ENCODE measurements at regions not wholly inside any gene's neighbourhood (a gene's known extent, or its start where the extent isn't known, plus 50 kb on each side); places are given as distances from the start of the nearest gene placed in this dataset.
A peak's percentile ranks its signal among the peaks of the same experiment; 100 is the strongest.
"Not testable (repeated sequence)": the region's sequence is repeated elsewhere in the genome, so short reads cannot be mapped to it uniquely, and the experiment has no call there.

DNA sequence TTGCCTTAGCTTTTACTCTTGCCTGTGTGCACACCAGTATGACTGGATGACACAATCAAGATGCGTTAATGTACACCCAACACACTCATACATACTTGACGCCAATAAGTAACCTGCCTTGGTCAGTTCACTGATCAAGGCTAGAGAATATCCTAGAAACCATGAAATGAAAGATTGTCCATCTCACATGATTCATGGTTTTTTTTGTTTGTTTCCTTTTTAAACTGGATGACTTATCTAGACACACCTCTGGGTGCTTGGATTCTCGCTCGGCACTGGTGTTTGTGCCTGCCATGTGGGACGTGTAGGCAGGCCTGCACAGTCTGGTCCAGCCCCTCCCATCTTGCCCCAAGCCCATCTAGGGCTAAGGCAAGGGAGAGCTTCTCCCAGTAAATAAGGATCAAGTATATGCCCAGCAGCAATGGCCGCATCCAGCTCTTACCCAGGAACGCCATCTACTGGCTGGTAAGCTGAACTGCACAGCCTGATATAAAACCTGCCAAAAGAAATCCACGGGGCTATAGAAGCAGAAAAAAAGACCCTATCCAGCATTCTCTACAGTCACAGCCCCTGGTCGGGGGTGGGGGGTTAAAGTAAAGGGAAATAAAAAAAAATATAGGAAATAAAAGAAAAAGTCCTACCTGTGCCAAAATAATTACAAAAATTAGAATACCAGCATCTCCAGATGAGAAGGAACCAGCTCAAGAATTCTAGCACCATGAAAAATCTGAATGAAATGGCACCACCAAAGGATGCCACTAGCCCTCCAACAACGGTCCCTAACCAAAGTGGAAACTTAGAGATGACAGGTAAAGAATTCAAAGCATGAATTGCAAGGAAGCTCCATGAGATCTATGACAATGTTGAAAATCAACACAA, 73.3 kb downstream of the OTOR start:
- H3K9ac ChIP-seq (ENCODE audit: low read depth, low read length) = no peak overlapping the region
- H3K4me2 ChIP-seq (ENCODE audit: insufficient read depth, low read length) = no peak overlapping the region
- DNase-seq (peak; percentile 40), ATAC-seq (ENCODE audit: insufficient read depth, low read depth) (peak; percentile 72)
- no peak overlapping the region for H2AFZ ChIP-seq (ENCODE audit: low read depth, low read length)
- no peaks in the 10 kb centered on the region for H3K27me3 ChIP-seq (ENCODE audit: insufficient read depth, low read length, poor library complexity)
- H3K4me3 ChIP-seq (ENCODE audit: low read depth in 1 of 2, low read length in 2 of 2) = no peak overlapping the region
- TF ChIP-seq EZH2 (IDR thresholded peaks at IDR 0.05; ENCODE audit: borderline replicate concordance, low read depth, low read length, severe bottlenecking) = no peak
- TF ChIP-seq, protein P1, sequence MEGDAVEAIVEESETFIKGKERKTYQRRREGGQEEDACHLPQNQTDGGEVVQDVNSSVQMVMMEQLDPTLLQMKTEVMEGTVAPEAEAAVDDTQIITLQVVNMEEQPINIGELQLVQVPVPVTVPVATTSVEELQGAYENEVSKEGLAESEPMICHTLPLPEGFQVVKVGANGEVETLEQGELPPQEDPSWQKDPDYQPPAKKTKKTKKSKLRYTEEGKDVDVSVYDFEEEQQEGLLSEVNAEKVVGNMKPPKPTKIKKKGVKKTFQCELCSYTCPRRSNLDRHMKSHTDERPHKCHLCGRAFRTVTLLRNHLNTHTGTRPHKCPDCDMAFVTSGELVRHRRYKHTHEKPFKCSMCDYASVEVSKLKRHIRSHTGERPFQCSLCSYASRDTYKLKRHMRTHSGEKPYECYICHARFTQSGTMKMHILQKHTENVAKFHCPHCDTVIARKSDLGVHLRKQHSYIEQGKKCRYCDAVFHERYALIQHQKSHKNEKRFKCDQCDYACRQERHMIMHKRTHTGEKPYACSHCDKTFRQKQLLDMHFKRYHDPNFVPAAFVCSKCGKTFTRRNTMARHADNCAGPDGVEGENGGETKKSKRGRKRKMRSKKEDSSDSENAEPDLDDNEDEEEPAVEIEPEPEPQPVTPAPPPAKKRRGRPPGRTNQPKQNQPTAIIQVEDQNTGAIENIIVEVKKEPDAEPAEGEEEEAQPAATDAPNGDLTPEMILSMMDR (IDR thresholded peaks at IDR 0.05; ENCODE audit: borderline replicate concordance, extremely low read depth, low read length, poor library complexity, severe bottlenecking) = peak; percentile 97
- H3K4me1 ChIP-seq (ENCODE audit: insufficient read depth, low read length) = no peaks in the 10 kb centered on the region
- H3K36me3 ChIP-seq (ENCODE audit: insufficient read depth, low read length) = no peaks in the 10 kb centered on the region
- no peaks in the 10 kb centered on the region; the same call in 1 of the 2 replicates for H4K20me1 ChIP-seq (ENCODE audit: insufficient read depth, low read length)
- H3K27ac ChIP-seq (ENCODE audit: low read length) = no peak overlapping the region
- peaks cover 3% of the 10 kb centered on the region for H3K9me3 ChIP-seq (ENCODE audit: insufficient read depth, low read length, severe bottlenecking)
- no peaks in the 10 kb centered on the region for H3K79me2 ChIP-seq (ENCODE audit: insufficient read depth, low read length)

DNA sequence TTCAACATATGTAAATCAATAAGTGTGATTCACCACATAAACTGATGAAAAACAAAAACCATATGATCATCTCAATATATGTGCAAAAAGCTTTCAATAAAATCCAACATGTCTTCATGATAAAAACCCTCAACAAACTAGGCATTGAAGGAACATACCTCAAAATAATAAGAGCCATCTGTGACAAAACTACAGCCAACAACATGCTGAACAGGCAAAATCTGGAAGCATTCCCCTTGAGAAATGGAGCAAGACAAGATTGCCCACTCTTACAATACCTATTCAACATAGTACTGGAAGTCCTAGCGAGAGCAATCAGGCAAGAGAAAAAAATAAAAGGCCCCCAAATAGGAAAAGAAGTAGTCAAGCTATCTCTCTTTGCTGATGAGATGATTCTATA, 76.5 kb downstream of the OTOR start:
- Histone ChIP-seq H3K27ac (ENCODE audit: low read length) (no peak overlapping the region), H3K9ac (ENCODE audit: low read depth, low read length) (no peak overlapping the region), H3K4me2 (ENCODE audit: insufficient read depth, low read length) (no peak overlapping the region), H3K36me3 (ENCODE audit: insufficient read depth, low read length) (no peaks in the 10 kb centered on the region), H3K27me3 (ENCODE audit: insufficient read depth, low read length, poor library complexity) (no peaks in the 10 kb centered on the region), H3K4me3 (ENCODE audit: low read depth in 1 of 2, low read length in 2 of 2) (no peak overlapping the region), H3K9me3 (ENCODE audit: insufficient read depth, low read length, severe bottlenecking) (peaks cover 3% of the 10 kb centered on the region), H2AFZ (ENCODE audit: low read depth, low read length) (no peak overlapping the region), H3K79me2 (ENCODE audit: insufficient read depth, low read length) (no peaks in the 10 kb centered on the region), H4K20me1 (ENCODE audit: insufficient read depth, low read length) (no peaks in the 10 kb centered on the region; the same call in 1 of the 2 replicates), H3K4me1 (ENCODE audit: insufficient read depth, low read length) (no peaks in the 10 kb centered on the region)
- TF ChIP-seq, protein P1 (IDR thresholded peaks at IDR 0.05; ENCODE audit: borderline replicate concordance, extremely low read depth, low read length, poor library complexity, severe bottlenecking) = no peak
- TF ChIP-seq EZH2 (IDR thresholded peaks at IDR 0.05; ENCODE audit: borderline replicate concordance, low read depth, low read length, severe bottlenecking) = no peak
- DNase-seq = no peak
- ATAC-seq (ENCODE audit: insufficient read depth, low read depth) = no peak

- Histone ChIP-seq H3K79me2 (ENCODE audit: insufficient read depth, low read length) (no peaks in the 10 kb centered on the region), H3K27me3 (ENCODE audit: insufficient read depth, low read length, poor library complexity) (no peaks in the 10 kb centered on the region), H3K36me3 (ENCODE audit: insufficient read depth, low read length) (no peaks in the 10 kb centered on the region), H3K4me1 (ENCODE audit: insufficient read depth, low read length) (no peaks in the 10 kb centered on the region), H3K9me3 (ENCODE audit: insufficient read depth, low read length, severe bottlenecking) (peaks cover 3% of the 10 kb centered on the region), H3K9ac (ENCODE audit: low read depth, low read length) (no peak overlapping the region), H3K27ac (ENCODE audit: low read length) (no peak overlapping the region), H3K4me2 (ENCODE audit: insufficient read depth, low read length) (no peak overlapping the region), H3K4me3 (ENCODE audit: low read depth in 1 of 2, low read length in 2 of 2) (no peak overlapping the region), H4K20me1 (ENCODE audit: insufficient read depth, low read length) (no peaks in the 10 kb centered on the region), H2AFZ (ENCODE audit: low read depth, low read length) (no peak overlapping the region)
- DNase-seq = no peak
- ATAC-seq (ENCODE audit: insufficient read depth, low read depth) = no peak
- TF ChIP-seq, protein P1 (IDR thresholded peaks at IDR 0.05; ENCODE audit: borderline replicate concordance, extremely low read depth, low read length, poor library complexity, severe bottlenecking) = no peak
Observed at GRCh38 chr20:16828666-16829305, 80.6 kb downstream of the OTOR start.

DNA sequence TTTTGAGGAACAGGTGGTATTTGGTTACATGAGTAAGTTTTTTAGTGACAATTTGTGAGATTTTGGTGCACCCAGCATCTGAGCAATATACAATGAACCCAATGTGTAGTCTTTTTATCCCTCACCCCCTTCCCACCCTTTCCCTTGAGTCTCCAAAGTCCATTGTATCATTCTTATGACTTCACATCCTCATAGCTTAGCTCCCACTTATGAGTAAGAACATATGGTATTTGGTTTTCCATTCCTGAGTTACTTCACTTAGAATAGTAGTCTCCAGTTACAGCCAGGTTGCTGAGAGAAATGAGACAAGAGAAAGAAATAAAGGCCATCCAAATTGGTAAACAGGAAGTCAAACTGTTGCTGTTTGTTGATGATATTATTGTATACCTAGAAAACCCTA, 87.5 kb downstream of the OTOR start:
- DNase-seq; H3K4me2 ChIP-seq (ENCODE audit: insufficient read depth, low read length); H3K27ac ChIP-seq (ENCODE audit: low read length): not testable (repeated sequence)

More for the DNA sequence above, 87.5 kb downstream of the OTOR start:
- H2AFZ ChIP-seq (ENCODE audit: low read depth, low read length); H3K9ac ChIP-seq (ENCODE audit: low read depth, low read length); H3K79me2 ChIP-seq (ENCODE audit: insufficient read depth, low read length); H4K20me1 ChIP-seq (ENCODE audit: insufficient read depth, low read length); H3K9me3 ChIP-seq (ENCODE audit: insufficient read depth, low read length, severe bottlenecking); H3K36me3 ChIP-seq (ENCODE audit: insufficient read depth, low read length); H3K4me3 ChIP-seq (ENCODE audit: low read depth in 1 of 2, low read length in 2 of 2); ATAC-seq (ENCODE audit: insufficient read depth, low read depth); H3K4me1 ChIP-seq (ENCODE audit: insufficient read depth, low read length); H3K27me3 ChIP-seq (ENCODE audit: insufficient read depth, low read length, poor library complexity): not testable (repeated sequence)

Data from DND-41 (cell line).